Hindlimb muscle (tissue), 1 donor: ENCODE measurements at regions not wholly inside any gene's neighbourhood (a gene's known extent, or its start where the extent isn't known, plus 50 kb on each side); places are given as distances from the start of the nearest gene placed in this dataset.
A peak's percentile ranks its signal among the peaks of the same experiment; 100 is the strongest.
"Not testable (repeated sequence)": the region's sequence is repeated elsewhere in the genome, so short reads cannot be mapped to it uniquely, and the experiment has no call there.

Experiments
- DNase-seq: peaks from one replicate; pipeline ENCODE4 v3.0.0-alpha.2; 2013

- DNase-seq, result no peak
Observed at GRCh38 chrX:122091571-122091970, 1044.2 kb downstream of the GLUD2 start.

- no peak for DNase-seq
Observed at GRCh38 chrX:122092360-122092759, 1045.0 kb downstream of the GLUD2 start.

GRCh38 chrX:122092978-122093377 lies 1045.6 kb downstream of the GLUD2 start:
- DNase-seq, result no peak

GRCh38 chrX:122094611-122095010 lies 1047.2 kb downstream of the GLUD2 start:
- no peak for DNase-seq

- no peak for DNase-seq
Observed at GRCh38 chrX:122113376-122113775, 1066.0 kb downstream of the GLUD2 start.

- no peak for DNase-seq
Observed at GRCh38 chrX:122113896-122114295, 1066.5 kb downstream of the GLUD2 start.

DNA sequence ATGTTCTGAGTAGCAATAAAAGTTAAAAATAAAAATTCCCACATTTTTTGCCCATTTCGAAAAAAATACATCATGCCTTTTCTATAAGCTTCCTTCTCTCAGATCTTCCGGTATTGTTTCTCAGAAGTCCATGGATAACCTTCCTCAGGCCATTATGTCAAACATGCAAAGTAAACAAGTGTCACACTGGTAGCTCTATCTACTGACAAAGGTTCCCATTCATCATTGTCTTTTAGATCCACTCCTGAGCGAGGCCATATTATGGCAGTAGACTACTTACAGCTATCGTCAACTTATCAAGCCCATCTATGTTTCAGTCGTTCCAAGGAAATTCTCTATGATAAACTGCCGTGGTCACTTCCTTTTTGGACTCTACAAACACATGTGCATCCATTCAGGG lies 1068.2 kb downstream of the GLUD2 start:
- DNase-seq, result no peak

DNA sequence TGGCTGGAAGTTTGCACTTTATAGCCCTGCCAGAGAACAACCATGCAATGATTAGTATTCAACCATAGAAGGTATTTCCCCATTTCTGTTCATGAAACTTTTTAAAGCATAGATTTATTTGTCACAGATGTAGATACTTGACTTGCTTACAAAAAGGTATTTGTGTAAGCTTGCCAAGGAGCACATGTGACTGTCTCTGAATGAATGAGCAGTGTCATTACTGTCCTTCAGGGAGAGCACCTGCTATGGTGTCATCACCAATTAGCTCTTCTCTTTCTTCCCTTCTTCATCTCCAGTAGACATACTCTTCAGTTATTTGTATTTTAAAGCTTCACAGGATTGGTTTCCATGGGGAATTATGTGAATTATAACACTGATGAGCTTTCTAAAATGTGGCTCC lies 1064.7 kb upstream of the GRIA3 start:
- no peak for DNase-seq

DNA sequence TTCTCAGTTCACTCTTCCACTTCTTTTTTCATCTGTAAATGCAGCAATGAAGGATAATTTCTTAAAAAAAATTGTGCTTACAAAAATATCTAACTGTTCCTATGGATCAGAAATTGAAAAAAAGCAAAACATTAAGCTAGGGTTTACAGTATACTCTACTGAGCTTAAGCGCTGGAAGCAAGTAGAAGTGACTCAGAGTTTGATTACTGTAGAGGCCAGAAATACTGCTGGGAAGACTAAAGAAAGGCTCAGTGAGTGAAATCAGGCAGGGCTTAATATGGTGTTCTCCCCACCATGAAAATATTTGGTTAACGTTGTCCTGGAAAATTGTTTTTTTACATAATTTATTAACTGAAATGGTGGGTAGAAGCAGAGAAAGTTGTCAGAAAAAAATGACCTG lies 1061.8 kb upstream of the GRIA3 start:
- DNase-seq, result no peak

GRCh38 chrX:122133478-122133877 lies 1050.6 kb upstream of the GRIA3 start:
- no peak for DNase-seq

- no peak for DNase-seq
Observed at GRCh38 chrX:122134291-122134690, 1049.8 kb upstream of the GRIA3 start.

DNA sequence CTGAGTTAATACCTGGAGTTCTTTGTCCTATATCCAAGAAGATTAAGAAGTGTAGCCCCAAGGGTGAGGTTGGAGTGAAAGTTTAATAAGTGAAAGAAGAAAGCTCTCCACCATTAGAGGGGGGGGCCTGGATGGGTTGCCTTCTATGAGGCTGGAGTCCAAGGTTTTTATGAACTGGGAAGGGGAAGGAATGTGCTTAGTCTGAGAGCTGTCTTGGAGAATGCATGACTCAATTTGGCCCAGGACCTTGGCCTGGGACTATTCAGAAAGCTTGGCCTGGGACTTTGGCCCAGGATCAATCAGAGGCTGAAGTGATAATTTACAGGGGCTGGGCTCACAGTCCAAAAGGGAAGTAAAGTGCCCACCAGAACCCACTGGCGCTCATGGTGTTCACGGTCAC lies 1049.0 kb upstream of the GRIA3 start:
- DNase-seq, result peak; percentile 14

- not testable (repeated sequence) for DNase-seq
Observed at GRCh38 chrX:122140219-122140618, 1043.9 kb upstream of the GRIA3 start.

DNA sequence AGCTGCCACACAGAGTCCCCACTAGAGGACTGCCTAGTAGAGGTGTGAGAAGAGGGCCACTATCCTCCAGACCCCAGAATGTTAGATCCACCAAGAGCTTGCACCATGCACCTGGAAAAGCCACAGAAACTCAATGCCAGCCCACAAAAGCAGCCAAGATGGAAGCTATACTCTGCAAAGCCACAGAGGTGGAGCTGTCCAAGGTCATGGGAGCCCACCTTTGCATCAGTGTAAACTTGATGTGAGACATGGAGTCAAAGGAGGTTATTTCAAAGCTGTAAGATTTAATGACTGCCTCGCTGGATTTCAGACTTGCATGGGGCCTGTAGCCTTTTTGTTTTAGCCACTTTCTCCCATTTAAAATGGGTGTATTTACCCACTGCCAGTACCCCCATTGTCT lies 1030.1 kb upstream of the GRIA3 start:
- no peak for DNase-seq

DNA sequence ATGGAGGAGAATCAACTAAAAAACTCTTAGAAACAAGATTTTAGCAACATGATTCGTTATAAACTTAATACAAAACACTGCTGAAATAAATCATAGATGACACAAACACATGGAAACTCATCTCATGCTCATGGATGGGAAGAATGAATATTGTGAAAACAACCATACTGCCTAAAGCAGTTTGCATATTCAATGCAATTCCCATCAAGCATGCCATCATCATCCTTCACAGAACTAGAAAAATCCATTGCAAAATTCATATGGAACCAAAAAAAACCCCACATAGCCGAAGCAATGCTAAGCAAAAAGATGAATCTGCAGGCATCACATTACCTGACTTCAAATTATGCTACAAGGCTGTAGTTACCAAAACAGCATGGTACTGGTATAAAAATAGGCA lies 1015.8 kb upstream of the GRIA3 start:
- no peak for DNase-seq

DNA sequence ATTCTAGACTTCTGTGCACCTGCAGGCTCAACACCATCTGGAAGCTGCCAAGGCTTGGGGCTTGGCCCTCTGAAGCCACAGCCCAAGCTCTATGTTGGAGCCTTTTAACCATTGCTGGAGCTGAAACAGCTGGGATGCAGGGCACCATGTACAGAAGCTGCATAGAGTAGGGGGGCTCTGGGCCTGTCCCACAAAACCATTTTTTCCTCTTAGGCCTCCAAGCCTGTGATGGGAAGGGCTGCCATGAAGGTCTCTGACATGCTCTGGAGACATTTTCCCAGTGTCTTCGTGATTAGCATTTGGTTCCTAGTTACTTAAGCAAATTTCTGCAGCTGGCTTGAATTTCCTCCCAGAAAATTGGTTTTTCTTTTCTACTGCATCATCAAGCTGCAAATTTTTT lies 999.3 kb upstream of the GRIA3 start:
- no peak for DNase-seq

GRCh38 chrX:122187069-122187713 lies 996.9 kb upstream of the GRIA3 start:
- DNase-seq, result no peak

DNA sequence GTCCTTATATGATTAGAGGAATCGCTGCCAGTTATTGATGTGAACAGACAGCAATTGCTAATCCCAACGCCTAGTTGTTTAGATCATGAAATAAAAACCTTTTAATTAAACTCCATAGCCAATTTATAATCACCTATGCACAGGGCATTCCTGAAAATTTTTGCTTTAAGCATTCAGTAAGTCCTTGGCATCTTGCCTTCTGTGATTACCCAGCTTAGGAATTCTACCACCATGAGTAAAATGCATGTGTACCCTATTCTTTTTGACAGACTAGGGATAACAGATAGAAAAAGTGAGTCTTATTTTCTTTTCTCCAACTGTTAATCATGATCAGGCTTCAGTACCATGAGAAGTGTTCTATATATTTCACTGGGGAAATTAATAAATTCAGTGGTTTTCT lies 995.3 kb upstream of the GRIA3 start:
- DNase-seq, result no peak

- DNase-seq, result no peak
Observed at GRCh38 chrX:122196343-122196742, 987.7 kb upstream of the GRIA3 start.

DNA sequence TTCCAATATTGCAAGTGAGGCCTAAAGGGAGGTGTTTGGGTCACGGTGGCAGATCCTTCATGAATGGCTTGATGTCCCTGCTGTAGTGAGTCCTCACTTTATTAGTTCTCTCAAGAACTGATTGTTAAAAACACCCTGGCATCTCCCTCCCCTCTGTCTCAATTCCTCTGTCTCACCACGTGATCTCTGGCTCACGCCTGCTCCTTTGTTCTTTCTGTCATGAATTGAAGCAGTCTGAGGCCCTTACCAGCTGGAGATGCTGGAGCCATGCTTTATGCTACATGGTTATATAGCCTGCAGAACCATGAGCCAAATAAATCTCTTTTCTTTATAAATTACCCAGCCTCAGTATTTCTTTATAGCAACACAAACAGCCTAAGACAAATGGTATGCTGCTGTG lies 980.7 kb upstream of the GRIA3 start:
- DNase-seq, result no peak

DNA sequence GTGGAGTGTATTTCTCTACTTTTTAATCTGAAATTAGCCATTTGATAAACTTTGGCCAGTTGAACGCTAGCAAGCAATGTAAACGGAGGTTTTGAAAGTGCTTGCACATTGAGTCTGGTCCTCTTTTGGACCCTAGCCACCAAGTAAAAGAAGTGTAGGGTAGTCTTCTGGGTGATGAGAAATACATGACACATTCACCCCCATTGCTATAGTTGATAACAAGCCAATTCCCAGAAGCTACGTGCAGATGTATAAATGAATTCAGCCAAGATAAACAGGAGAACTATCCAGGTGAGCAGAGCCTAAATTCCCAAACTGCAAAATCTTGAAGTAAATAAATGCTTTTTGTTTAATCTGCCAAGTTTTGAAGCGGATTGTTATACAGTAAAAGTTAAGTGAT lies 965.4 kb upstream of the GRIA3 start:
- DNase-seq, result no peak

DNA sequence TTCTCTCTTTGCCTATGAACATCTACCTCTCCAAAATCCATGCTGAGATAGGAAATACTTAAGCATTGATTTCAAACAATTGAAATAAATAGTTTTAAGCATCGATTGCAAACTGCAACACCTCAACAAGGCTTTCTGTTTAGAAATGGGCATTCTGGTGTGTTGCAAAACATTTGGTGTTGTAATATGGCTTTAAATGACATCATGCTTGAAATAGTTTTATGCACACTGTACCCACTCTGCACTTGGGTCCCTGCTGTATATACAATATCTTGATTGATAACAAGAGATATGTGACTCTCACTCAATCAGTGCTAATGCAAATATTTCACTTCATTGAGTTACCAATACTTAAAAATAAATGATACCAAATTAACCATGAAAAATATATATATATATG lies 964.9 kb upstream of the GRIA3 start:
- no peak for DNase-seq

DNA sequence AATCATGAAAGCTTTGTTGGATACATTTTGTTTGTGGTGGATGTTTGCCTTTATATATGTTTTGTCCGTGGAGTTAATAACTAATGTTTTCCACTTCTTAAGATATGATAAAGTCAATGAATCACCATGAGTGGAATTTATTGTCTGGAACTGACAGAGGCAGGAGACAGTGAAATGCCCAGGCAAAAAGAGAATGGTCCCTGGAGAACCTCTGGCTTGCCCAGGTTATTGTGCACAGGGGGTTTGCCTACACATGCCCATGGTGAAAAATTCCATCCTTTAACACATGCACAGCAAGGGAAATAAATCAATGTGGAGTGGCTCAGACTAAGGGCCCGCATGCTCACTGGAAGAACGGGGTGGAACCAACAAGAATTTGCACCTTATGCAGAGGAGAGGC lies 964.3 kb upstream of the GRIA3 start:
- DNase-seq, result no peak

DNA sequence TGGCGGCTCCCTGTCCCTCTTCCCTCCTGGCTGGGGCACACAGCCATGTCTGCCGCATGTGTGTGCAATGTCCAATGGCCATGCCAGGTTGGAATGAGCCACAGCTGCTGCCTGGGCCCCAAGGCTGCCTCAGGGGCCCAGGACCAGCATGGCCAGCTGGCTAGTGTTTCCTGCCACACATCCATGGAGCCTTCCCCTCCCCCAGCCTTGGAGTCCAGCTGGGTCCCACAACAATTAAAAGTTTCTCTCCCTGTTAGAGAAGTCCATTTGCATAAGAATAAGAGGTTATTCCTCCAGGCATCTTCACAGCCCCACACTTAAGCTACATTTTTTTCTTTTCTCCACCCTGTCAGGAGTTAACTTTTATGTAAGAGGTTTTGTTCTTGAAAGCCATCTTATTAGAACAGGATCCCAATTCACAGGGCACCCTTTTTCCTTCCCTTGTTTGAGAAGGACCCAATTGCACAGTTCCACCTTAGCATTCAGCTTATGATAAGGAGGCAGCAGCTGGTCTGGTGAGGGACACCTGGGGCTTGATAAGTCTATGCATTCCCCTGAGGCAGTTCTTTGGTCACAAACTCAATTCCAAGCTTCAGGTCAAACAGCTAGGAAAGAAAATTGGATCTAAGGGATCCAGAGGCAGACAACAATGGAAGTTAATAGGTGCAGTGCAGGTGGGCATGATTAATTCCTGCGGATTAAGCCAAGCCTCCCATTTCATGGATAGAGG lies 963.3 kb upstream of the GRIA3 start:
- DNase-seq, result no peak

DNA sequence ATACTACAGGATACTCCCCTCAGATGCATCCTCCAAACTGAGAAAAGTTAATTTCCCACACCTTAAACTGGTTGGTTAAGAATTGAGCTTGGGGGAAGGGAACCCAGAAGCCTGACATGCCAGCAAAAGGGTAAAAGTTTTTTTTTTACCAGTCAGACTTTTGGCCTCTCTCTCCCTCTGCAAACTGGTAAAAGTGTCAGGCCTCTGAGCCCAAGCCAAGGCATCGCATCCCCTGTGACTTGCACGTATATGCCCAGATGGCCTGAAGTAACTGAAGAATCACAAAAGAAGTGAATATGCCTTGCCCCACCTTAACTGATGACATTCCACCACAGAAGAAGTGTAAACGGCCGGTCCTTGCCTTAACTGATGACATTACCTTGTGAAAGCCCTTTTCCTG lies 962.3 kb upstream of the GRIA3 start:
- DNase-seq, result not testable (repeated sequence)
